ENCODE measurements at regions not wholly inside any gene's neighbourhood (a gene's known extent, or its start where the extent isn't known, plus 50 kb on each side); places are given as distances from the start of the nearest gene placed in this dataset.

GRCh38 chr17:77471984-77472461 lies 331.3 kb downstream of the SEC14L1 start:
- TF ChIP-seq, protein P1, sequence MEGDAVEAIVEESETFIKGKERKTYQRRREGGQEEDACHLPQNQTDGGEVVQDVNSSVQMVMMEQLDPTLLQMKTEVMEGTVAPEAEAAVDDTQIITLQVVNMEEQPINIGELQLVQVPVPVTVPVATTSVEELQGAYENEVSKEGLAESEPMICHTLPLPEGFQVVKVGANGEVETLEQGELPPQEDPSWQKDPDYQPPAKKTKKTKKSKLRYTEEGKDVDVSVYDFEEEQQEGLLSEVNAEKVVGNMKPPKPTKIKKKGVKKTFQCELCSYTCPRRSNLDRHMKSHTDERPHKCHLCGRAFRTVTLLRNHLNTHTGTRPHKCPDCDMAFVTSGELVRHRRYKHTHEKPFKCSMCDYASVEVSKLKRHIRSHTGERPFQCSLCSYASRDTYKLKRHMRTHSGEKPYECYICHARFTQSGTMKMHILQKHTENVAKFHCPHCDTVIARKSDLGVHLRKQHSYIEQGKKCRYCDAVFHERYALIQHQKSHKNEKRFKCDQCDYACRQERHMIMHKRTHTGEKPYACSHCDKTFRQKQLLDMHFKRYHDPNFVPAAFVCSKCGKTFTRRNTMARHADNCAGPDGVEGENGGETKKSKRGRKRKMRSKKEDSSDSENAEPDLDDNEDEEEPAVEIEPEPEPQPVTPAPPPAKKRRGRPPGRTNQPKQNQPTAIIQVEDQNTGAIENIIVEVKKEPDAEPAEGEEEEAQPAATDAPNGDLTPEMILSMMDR (IDR thresholded peaks at IDR 0.05) = no peak
- TF ChIP-seq ZNF512 (CRISPR knock-in tag; IDR thresholded peaks at IDR 0.05; ENCODE audit: borderline replicate concordance) = no peak
- TF ChIP-seq ZNF263 (CRISPR knock-in tag; IDR thresholded peaks at IDR 0.05; ENCODE audit: low read depth) = no peak
- TF ChIP-seq OVOL2 (CRISPR knock-in tag; IDR thresholded peaks at IDR 0.05; ENCODE audit: borderline replicate concordance) = no peak
- TF ChIP-seq ESRRA (CRISPR knock-in tag; IDR thresholded peaks at IDR 0.05; ENCODE audit: borderline replicate concordance) = no peak

Data from WTC11 (cell line).